NCI-H524 (cell line): ENCODE measurements at regions not wholly inside any gene's neighbourhood (a gene's known extent, or its start where the extent isn't known, plus 50 kb on each side); places are given as distances from the start of the nearest gene placed in this dataset.
"Not testable (repeated sequence)": the region's sequence is repeated elsewhere in the genome, so short reads cannot be mapped to it uniquely, and the experiment has no call there.

Experiments used
- DNase-seq, 2 experiments: peaks; one replicate each; lab custom pipeline; 2025; lab: John Stamatoyannopoulos, UW

- DNase-seq, result no peak
Observed at GRCh38 chr13:37475151-37475550, 123.4 kb downstream of the POSTN start.

GRCh38 chr13:37473035-37473434, 125.5 kb downstream of the POSTN start:
- DNase-seq, result no peak

GRCh38 chr13:37472266-37472665, 126.3 kb downstream of the POSTN start:
- not testable (repeated sequence) for DNase-seq

GRCh38 chr13:37460166-37460565, 138.4 kb downstream of the POSTN start:
- no peak for DNase-seq

GRCh38 chr13:37457612-37458011, 141.0 kb downstream of the POSTN start:
- no peak for DNase-seq

- no peak for DNase-seq
Observed at GRCh38 chr13:37456506-37456905, 142.1 kb downstream of the POSTN start.

GRCh38 chr13:37456041-37456440, 142.5 kb downstream of the POSTN start:
- no peak for DNase-seq

- DNase-seq, result no peak
Observed at GRCh38 chr13:37453246-37453645, 145.3 kb downstream of the POSTN start.

- no peak for DNase-seq
Observed at GRCh38 chr13:37450276-37450675, 148.3 kb downstream of the POSTN start.

GRCh38 chr13:37448153-37448552, 150.4 kb downstream of the POSTN start:
- no peak for DNase-seq

GRCh38 chr13:37446503-37446902, 152.1 kb downstream of the POSTN start:
- DNase-seq, result no peak

GRCh38 chr13:37443538-37443937, 155.0 kb downstream of the POSTN start:
- DNase-seq, result no peak

- DNase-seq, result no peak
Observed at GRCh38 chr13:37442996-37443395, 155.6 kb downstream of the POSTN start.

- no peak for DNase-seq
Observed at GRCh38 chr13:37435881-37436280, 162.7 kb downstream of the POSTN start.

GRCh38 chr13:37433086-37433485, 165.5 kb downstream of the POSTN start:
- no peak for DNase-seq

GRCh38 chr13:37429976-37430375, 168.6 kb downstream of the POSTN start:
- DNase-seq, result no peak

- DNase-seq, result peak in 1 of 2 experiments; percentile 6
Observed at GRCh38 chr13:37427843-37428494, 170.6 kb downstream of the POSTN start.

GRCh38 chr13:37418490-37418889, 180.1 kb downstream of the POSTN start:
- DNase-seq, result no peak

- DNase-seq, result no peak
Observed at GRCh38 chr13:37417060-37417441, 181.5 kb downstream of the POSTN start.

GRCh38 chr13:37416291-37417059, 182.1 kb downstream of the POSTN start:
- DNase-seq, result no peak

- DNase-seq, result no peak
Observed at GRCh38 chr13:37413161-37413560, 185.4 kb downstream of the POSTN start.

GRCh38 chr13:37412241-37412921, 186.2 kb downstream of the POSTN start:
- DNase-seq, result no peak

GRCh38 chr13:37410316-37410715, 188.3 kb downstream of the POSTN start:
- peak; percentile 19 to 61 for DNase-seq
